Fibroblast of lung (primary cell): ENCODE measurements at regions not wholly inside any gene's neighbourhood (a gene's known extent, or its start where the extent isn't known, plus 50 kb on each side); places are given as distances from the start of the nearest gene placed in this dataset.

ENCODE experiments used
- CTCF ChIP-seq, 2 donors: IDR thresholded peaks in 1 of 2; conservative IDR thresholded peaks in 1 of 2; 1 replicate in 1 of 2; 2 replicates in 1 of 2; pipeline ENCODE4 v1.5.1; 2011 to 2012; ENCODE audit warnings: low read length in 2 of 2, control low read depth in 1 of 2, inconsistent platforms in 1 of 2, low read depth in 1 of 2, mild to moderate bottlenecking in 1 of 2
- EZH2 ChIP-seq: IDR thresholded peaks from 2 replicates; pipeline ENCODE4 v1.5.1; 2012; ENCODE audit warnings: low read length, control low read depth, mild to moderate bottlenecking; ENCODE audit errors: missing control alignments

- no peak for TF ChIP-seq EZH2
- no peak for TF ChIP-seq CTCF (conservative IDR thresholded peaks at IDR 0.05 in 1 of 2, IDR thresholded peaks at IDR 0.05 in 1 of 2; ENCODE audit: low read depth in 1 of 2, low read length in 2 of 2)
Observed at GRCh38 chr5:168165977-168166376, 125.5 kb upstream of the WWC1 start.
